HFF-Myc (cell line): ENCODE measurements at regions not wholly inside any gene's neighbourhood (a gene's known extent, or its start where the extent isn't known, plus 50 kb on each side); places are given as distances from the start of the nearest gene placed in this dataset.

Experiments
- DNase-seq: peaks from one replicate; pipeline ENCODE4 v3.0.0-alpha.2; 2011; ENCODE audit warnings: low read depth; ENCODE audit errors: extremely low read depth
- H3K4me3 ChIP-seq: replicated peaks from 2 replicates; pipeline ENCODE4 v1.5.1; 2011; ENCODE audit warnings: low read depth, mild to moderate bottlenecking, control low read depth, low read length
- CTCF ChIP-seq: IDR thresholded peaks from 2 replicates; pipeline ENCODE4 v1.5.1; 2012; ENCODE audit warnings: mild to moderate bottlenecking, low read depth, low read length, control low read depth; ENCODE audit errors: missing control alignments

- H3K4me3 ChIP-seq: no peak overlapping the region
- DNase-seq: no peak
- no peak for TF ChIP-seq CTCF
These were observed 1302.8 kb upstream of the SEL1L start for GRCh38 chr14:82836256-82836950.

GRCh38 chr14:82837611-82838140, 1304.0 kb upstream of the SEL1L start:
- no peak for DNase-seq
- H3K4me3 ChIP-seq: no peak overlapping the region
- no peak for TF ChIP-seq CTCF

- no peak for DNase-seq
- H3K4me3 ChIP-seq: no peak overlapping the region
- TF ChIP-seq CTCF: no peak
These were observed 1316.9 kb upstream of the SEL1L start for GRCh38 chr14:82850576-82850975.

GRCh38 chr14:82854131-82854530, 1320.5 kb upstream of the SEL1L start:
- TF ChIP-seq CTCF: no peak
- no peak overlapping the region for H3K4me3 ChIP-seq
- DNase-seq: no peak

- TF ChIP-seq CTCF: no peak
- no peak for DNase-seq
- no peak overlapping the region for H3K4me3 ChIP-seq
These were observed 1321.2 kb upstream of the SEL1L start for GRCh38 chr14:82854901-82855300.

- no peak for TF ChIP-seq CTCF
- DNase-seq: no peak
- no peak overlapping the region for H3K4me3 ChIP-seq
These were observed 1322.3 kb upstream of the SEL1L start for GRCh38 chr14:82855912-82856391.
